Stimulated activated CD4-positive, alpha-beta T cell treated with anti-CD3 and anti-CD28 coated beads, Interleukin-1b, Interleukin-23, amount 100 ng/mL, for 1 hour (primary cell): ENCODE measurements at regions not wholly inside any gene's neighbourhood (a gene's known extent, or its start where the extent isn't known, plus 50 kb on each side); places are given as distances from the start of the nearest gene placed in this dataset.
"Not testable (repeated sequence)": the region's sequence is repeated elsewhere in the genome, so short reads cannot be mapped to it uniquely, and the experiment has no call there.

Experiments used
- DNase-seq, 2 donors: peaks; one replicate each; pipeline ENCODE4 v3.0.0-alpha.2; 2020; ENCODE audit warnings: low read depth in 2 of 2

GRCh38 chr20:51126337-51126736 lies 103.4 kb upstream of the KCNG1 start:
- no peak for DNase-seq

DNA sequence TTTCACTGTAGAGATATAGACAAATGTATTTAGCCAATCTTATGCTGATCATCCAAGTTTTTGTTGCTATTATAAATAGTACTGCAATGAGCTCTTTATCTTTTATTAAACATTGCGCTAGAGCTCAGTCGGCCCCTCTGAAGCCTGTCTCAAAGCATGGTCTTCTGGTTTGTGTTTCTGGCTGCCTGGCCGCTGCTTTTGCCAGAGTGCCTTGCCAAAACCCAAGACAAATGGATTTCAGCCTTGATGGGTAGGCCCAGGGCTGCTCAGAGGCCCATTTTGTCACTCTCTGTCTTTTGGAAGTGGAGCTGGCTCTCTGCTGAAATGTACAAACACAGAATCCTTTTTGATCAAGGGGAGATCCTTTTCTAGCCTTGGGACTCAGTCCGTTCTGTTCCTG lies 102.9 kb upstream of the KCNG1 start:
- no peak for DNase-seq

GRCh38 chr20:51125105-51125504 lies 102.2 kb upstream of the KCNG1 start:
- no peak for DNase-seq

GRCh38 chr20:51123887-51124286 lies 101.0 kb upstream of the KCNG1 start:
- DNase-seq, result not testable (repeated sequence)

DNA sequence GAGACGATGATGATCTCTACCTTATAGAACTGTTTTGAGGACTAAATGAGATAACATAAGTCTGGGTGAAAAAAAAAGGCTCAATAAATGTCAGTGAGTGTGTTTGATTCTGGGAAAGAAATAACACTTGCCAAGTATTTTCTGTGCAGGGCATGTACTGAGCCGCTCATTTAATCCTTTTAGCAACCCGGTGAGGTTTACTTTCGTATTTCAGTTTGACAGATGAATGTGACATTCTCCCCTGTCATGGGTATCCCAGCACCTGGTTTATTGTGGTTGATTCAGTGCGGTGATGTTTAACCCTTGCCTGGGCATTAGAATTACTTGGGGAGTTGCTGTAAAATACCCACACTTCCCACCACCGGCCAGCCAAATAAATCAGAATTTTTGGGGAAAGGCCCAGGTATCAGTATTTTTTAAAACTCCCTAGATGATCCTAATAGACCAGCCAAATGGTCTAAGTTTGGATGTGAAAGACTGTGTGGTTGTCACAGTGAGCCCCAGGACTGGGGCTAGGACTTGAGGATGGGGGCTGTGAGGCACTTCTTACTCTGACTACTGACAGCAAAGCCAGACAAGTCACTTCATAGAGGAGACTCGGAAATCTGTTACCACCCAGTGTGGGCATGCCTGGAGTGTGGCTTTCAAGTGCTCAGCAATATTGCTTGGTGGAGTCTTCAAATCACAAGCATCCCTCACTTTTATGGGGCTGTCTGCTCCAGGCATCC lies 100.2 kb upstream of the KCNG1 start:
- DNase-seq, result no peak

GRCh38 chr20:51121901-51122412 lies 99.0 kb upstream of the KCNG1 start:
- no peak for DNase-seq

DNA sequence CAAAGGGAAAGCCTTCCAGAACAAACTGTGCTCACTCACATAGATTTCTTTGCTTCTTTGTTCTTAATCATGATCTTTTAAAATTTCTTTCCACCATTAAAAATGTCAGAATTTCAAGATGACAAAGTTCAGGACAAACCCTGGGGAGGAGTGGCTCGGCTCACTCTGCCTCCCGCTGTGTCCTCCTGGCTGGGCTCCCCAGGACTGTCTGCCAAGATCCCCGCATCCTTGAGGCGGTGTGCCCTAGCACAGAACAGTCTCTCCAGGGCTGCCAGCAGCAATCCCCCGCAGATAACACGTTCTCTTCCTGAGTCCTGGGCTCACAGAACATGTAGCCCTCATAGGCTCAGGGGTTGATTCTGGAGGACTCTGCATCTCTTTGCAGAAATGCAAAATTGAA lies 98.4 kb upstream of the KCNG1 start:
- DNase-seq, result no peak

- no peak for DNase-seq
These were observed 98.0 kb upstream of the KCNG1 start for GRCh38 chr20:51120868-51121267.

DNA sequence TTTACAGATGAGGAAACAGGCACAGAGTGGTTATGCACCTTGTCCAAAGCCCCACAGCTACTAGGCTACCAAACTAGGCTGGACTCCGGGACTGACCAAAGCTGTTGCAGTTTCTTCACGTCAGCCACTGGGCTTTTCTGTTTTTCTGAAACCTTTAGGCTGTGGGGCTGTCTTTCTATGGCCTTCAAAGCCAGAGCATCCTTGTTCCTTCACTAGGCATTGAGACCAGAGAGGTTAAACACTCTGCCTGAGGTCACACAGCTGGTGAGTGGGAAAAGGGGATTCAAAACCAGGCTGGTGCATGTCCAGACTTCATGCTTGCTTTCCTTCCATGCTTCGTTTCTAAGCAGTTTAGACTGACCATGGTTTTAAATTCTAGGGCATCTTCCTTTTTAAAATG lies 97.5 kb upstream of the KCNG1 start:
- DNase-seq, result no peak

- DNase-seq, result no peak
These were observed 97.0 kb upstream of the KCNG1 start for GRCh38 chr20:51119914-51120313.

DNA sequence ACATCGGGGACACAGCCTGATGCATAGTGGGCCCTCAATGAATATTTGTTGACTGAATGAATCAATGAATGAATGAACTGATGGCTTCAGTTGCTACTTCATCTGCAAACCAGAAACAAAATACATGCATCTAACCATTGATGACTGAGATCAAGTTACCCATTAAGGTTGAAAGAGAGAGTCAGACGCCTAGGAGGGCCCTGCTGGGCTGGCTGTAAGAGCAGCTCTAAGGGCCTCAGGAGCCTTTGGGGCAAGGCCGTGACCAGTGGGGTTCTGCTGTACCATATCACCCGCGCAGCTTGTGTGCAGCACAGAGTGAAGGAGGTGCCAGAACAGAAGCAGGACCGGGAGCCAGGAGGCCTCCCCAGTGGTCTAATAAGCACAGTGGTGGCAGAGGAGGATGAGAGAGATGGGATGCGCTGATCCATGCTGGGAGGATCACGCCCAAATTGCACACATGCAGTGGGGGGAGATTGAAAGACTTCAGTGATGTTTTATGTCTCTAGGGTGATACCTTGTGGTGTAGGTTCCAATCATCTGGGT lies 96.1 kb upstream of the KCNG1 start:
- DNase-seq, result no peak

GRCh38 chr20:51118216-51118615 lies 95.3 kb upstream of the KCNG1 start:
- DNase-seq, result no peak

DNA sequence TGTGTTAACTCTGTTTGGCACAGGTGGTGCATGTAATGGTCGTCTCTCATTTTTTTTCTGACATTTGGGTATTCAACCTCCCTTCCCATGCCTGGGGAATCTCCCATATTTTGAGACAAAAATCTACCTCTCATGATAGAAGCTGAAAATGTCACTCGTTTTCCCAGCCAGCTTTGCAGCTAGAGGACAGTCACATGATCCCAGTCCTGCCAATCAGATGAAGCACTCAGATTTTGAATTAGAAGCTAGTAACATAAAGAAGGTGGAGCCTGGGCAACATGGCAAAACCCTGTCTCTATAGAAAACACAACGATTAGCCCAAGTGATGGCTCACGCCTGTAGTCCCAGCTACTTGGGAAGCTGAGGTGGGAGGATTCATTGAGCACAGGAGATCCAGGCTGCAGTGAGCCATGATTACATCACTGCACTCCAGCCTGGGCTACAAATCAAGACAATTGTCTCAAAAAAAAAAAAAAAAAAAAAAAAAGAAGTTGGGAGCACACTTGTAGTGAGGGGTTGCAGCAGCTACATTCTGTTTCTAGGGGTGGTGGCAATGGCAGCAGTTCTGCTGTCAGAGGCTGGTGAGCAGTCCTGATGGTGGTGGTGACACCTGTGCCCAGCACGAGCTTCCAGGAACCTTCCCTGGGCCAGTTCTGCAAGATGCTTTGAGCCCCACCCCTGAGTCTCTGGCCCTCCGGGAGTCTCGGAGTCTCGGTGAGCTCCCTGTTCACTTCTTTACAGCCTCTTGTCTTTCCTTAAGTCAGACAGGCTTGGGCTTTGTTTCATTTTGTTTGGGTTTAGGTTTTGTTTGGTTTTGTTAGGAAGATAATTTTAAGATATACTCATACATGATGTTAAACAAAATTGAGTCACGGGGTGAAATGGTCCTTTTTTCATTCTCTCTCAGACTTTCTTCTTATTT lies 94.1 kb upstream of the KCNG1 start:
- no peak for DNase-seq

GRCh38 chr20:51111290-51111689 lies 88.4 kb upstream of the KCNG1 start:
- DNase-seq, result no peak

GRCh38 chr20:51108638-51109363 lies 85.9 kb upstream of the KCNG1 start:
- no peak for DNase-seq

DNA sequence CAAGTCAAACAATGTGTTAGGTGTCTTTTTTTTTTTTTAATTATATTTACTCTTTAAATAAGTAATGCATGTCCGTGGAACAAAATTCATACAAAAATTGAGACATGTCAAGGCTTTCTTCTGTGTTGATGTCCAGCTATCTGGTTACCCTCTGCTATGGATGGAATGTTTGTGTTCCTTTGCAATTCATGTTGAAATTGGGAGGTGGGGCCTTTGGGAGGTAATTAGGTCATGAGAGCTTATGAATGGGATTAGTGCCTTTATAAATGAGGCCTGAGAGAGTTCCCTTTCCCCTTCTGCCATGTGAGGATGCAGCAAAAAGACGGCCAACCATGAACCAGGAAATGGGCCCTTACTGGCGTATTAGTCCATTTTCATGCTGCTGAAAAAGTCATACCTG lies 83.1 kb upstream of the KCNG1 start:
- DNase-seq, result no peak

- no peak for DNase-seq
These were observed 82.3 kb upstream of the KCNG1 start for GRCh38 chr20:51104960-51105920.

- no peak for DNase-seq
These were observed 77.7 kb upstream of the KCNG1 start for GRCh38 chr20:51100617-51101016.

DNA sequence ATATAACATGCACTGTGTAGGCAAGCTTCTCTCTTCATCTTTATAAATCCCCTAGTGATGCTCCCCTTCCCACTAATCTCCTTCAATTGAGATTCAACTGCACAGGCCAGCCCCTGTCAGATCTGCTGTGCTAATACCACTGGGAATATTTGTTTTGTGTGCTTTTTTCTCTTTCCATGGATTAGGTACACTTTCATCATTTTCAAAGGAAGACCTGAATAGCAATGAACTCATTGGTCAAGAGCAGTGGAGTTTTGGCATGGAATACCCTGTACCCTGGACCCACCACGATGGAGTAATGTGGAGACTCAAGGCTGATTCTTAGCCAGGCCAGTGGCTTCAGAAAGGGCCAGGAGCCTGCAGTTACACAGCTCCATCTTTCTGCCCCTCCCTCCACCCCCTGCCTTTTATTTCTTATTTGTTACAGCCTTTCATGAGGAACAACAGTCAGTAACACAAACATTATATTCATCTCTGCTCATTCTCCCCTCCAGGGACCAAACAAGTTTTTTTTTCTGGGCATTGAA lies 75.4 kb upstream of the KCNG1 start:
- DNase-seq, result no peak

DNA sequence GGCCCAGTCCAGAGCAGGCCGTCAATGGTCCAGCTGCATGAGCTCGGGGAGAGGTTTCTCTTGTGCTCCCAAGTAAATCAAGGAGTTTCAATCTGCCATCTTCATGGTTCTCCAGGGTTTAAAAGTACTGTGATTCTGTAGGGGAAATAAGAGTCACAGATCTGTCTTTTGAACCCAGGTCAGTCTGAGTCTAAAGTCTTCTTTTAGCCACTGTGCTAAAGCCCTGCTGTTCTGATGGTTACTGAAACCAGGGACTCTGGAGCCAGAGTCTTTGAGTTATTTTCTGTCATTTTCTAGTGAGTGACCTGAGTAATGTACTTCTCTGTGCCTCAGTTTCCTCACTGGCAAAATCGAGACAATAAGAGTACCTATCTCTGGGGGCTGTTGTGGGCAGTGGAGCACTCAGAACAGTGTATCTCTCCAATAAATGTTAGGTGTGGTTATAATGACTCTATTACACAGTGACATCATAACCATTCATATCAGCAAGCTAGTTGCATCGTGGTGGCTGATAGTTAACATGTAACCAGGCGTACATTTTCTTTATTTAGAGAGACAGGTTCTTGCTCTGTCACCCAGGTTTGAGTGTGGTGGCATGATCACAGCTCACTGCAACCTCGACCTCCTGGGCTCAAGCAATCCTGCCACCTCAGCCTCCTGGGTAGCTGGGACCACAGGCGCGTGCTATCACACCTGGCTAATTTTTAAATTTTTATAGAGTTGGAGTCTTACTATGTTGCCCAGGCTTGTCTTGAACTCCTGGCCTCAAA lies 74.6 kb upstream of the KCNG1 start:
- DNase-seq, result no peak
